A549 (cell line): ENCODE measurements at regions not wholly inside any gene's neighbourhood (a gene's known extent, or its start where the extent isn't known, plus 50 kb on each side); places are given as distances from the start of the nearest gene placed in this dataset.

Experiments used
- BCL3 ChIP-seq: fragments of >200 bp; sonication (Bioruptor Twin); formaldehyde crosslinking; IDR thresholded peaks from 3 replicates; pipeline ENCODE4 v1.6.1; 2016
- CTCF ChIP-seq: fragments of >200 bp; sonication (Bioruptor Twin); formaldehyde crosslinking; IDR thresholded peaks from 3 replicates; pipeline ENCODE4 v1.5.1; 2016
- E2F6 ChIP-seq: IDR thresholded peaks from 2 replicates; pipeline ENCODE4 v1.6.1; 2012; ENCODE audit warnings: low read depth, borderline replicate concordance
- ELK1 ChIP-seq: fragments of 150-350 bp; IDR thresholded peaks from 2 replicates; pipeline ENCODE4 v1.6.1; 2014; ENCODE audit warnings: low read depth, mild to moderate bottlenecking, low read length
- HDAC2 ChIP-seq: fragments of 200-600 bp; sonication (generic); IDR thresholded peaks from 2 replicates; pipeline ENCODE4 v1.6.1; 2016
- JUN ChIP-seq, 2 experiments: fragments of >200 bp; sonication (Bioruptor Twin); formaldehyde crosslinking; IDR thresholded peaks; 2 replicates in 1 of 2; 3 replicates in 1 of 2; pipeline ENCODE4 v1.6.1; 2016 to 2017
- POLR2A ChIP-seq: IDR thresholded peaks from 2 replicates; pipeline ENCODE4 v1.6.1; 2012; ENCODE audit warnings: mild to moderate bottlenecking, low read length

GRCh38 chr5:173472164-173472563 lies 143.9 kb upstream of the STC2 start:
- TF ChIP-seq POLR2A: no peak
- no peak for TF ChIP-seq CTCF
- no peak for TF ChIP-seq HDAC2
- TF ChIP-seq ELK1: no peak
- no peak for TF ChIP-seq BCL3
- TF ChIP-seq E2F6: 0 out of 2 replicates have a peak, but pooled peaks have one; percentile 26
- 0 out of 5 replicates have a peak, but pooled peaks of 1 of the 2 experiments have one; percentile 37 for TF ChIP-seq JUN (IDR thresholded peaks at IDR 0.05)
